Adipocyte (in vitro differentiated cells): ENCODE measurements at regions not wholly inside any gene's neighbourhood (a gene's known extent, or its start where the extent isn't known, plus 50 kb on each side); places are given as distances from the start of the nearest gene placed in this dataset.

Experiments used
- DNase-seq: peaks from one replicate; pipeline ENCODE4 v3.0.0-alpha.2; 2015; ENCODE audit warnings: low read depth
- H3K27me3 ChIP-seq: replicated peaks from 2 replicates; pipeline ENCODE4 v1.7.0; 2013; ENCODE audit warnings: mild to moderate bottlenecking, low read length, moderate library complexity; ENCODE audit not compliant: control insufficient read depth, insufficient read depth
- H3K36me3 ChIP-seq: 2 replicates; pipeline ENCODE4 v1.7.0; 2013; ENCODE audit warnings: low read length, mild to moderate bottlenecking, moderate library complexity; ENCODE audit not compliant: control insufficient read depth, insufficient read depth, severe bottlenecking
- H3K4me1 ChIP-seq: 2 replicates; pipeline ENCODE4 v1.7.0; 2013; ENCODE audit warnings: mild to moderate bottlenecking, low read length, moderate library complexity; ENCODE audit not compliant: control insufficient read depth, insufficient read depth
- H3K4me3 ChIP-seq: 2 replicates; pipeline ENCODE4 v1.7.0; 2013; ENCODE audit warnings: mild to moderate bottlenecking, low read length, moderate library complexity
- H3K9ac ChIP-seq: 2 replicates; pipeline ENCODE4 v1.7.0; 2013; ENCODE audit warnings: mild to moderate bottlenecking, low read length, moderate library complexity
- H3K9me3 ChIP-seq: 2 replicates; pipeline ENCODE4 v1.7.0; 2013; ENCODE audit warnings: mild to moderate bottlenecking, low read length, moderate library complexity; ENCODE audit not compliant: control insufficient read depth

DNA sequence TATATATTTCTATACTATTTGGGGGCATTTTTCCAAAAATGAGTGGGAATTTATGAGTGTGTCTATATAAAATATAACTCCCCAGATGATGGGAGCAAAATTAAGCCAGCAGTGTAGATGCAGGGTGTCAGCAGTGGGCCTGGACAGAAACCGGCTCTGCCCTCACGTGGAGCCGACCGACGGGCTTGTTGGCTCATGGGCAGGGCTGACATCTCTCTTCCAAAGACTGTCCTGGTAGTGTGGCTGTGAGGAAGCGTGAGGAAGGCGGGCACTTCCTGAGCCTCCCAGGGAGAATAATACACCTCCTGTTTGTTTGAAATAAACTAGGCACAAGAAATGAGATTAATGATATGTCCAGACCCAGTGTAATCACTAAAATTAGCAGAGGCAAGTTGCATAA is 206.5 kb downstream of the TEX29 start:
- peaks cover 13% of the 10 kb centered on the region for H3K27me3 ChIP-seq
- no peaks in the 10 kb centered on the region for H3K36me3 ChIP-seq
- H3K4me3 ChIP-seq: no peak overlapping the region
- H3K9me3 ChIP-seq: no peaks in the 10 kb centered on the region
- no peak for DNase-seq
- H3K9ac ChIP-seq: no peak overlapping the region
- peaks cover 3% of the 10 kb centered on the region for H3K4me1 ChIP-seq

DNA sequence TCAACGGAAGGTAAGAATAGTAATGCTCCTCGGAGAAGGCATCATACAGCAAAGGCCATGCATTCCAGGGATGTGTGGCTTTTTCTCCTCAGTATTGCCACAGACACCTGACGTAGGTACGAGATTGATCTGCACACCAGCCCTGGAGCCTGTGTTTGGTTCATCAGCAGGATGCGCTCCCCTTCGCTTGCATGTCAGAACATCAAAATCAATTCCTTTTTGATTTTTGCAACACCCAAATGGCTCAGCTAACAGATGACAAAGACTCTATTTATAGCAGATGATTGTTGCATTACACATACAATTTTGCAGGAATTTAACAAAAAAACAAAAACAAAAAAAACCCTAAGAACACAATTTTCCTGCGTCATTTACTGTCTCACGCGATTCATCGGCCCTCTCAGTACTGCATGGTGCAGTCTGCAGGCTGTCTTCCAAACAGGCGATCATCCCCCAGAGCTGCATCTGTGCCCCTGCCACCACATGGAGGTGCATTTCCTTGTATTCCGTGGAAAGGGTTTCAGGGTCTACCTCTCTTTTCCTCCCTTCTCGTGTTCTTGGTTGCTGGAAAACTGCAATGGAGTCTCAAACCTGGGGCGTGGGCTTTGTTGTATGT is 207.3 kb downstream of the TEX29 start:
- H3K4me3 ChIP-seq: no peak overlapping the region
- no peaks in the 10 kb centered on the region for H3K9me3 ChIP-seq
- no peaks in the 10 kb centered on the region for H3K36me3 ChIP-seq
- peaks cover 20% of the 10 kb centered on the region for H3K27me3 ChIP-seq
- H3K4me1 ChIP-seq: peaks cover 3% of the 10 kb centered on the region
- no peak overlapping the region for H3K9ac ChIP-seq
- no peak for DNase-seq

DNA sequence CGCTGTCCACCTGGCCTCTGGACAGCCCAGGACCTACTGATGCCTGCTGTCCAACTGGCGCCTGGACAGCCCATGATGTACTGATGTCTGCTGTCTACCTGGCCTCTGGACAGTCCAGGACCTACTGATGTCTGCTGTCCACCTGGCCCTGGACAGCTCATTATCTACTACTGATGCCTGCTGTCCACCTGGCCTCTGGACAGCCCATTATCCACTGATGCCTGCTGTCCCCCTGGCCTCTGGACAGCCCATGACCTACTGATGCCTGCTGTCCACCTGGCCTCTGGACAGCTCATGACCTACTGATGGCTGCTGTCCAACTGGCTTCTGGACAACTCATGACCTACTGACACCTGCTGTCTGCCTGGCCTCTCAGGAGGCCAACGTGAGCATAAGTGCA is 208.1 kb downstream of the TEX29 start:
- DNase-seq: no peak
- Histone ChIP-seq H3K27me3 (peaks cover 28% of the 10 kb centered on the region), H3K4me3 (no peak overlapping the region), H3K9me3 (no peaks in the 10 kb centered on the region), H3K4me1 (peaks cover 3% of the 10 kb centered on the region), H3K36me3 (no peaks in the 10 kb centered on the region), H3K9ac (no peak overlapping the region)

DNA sequence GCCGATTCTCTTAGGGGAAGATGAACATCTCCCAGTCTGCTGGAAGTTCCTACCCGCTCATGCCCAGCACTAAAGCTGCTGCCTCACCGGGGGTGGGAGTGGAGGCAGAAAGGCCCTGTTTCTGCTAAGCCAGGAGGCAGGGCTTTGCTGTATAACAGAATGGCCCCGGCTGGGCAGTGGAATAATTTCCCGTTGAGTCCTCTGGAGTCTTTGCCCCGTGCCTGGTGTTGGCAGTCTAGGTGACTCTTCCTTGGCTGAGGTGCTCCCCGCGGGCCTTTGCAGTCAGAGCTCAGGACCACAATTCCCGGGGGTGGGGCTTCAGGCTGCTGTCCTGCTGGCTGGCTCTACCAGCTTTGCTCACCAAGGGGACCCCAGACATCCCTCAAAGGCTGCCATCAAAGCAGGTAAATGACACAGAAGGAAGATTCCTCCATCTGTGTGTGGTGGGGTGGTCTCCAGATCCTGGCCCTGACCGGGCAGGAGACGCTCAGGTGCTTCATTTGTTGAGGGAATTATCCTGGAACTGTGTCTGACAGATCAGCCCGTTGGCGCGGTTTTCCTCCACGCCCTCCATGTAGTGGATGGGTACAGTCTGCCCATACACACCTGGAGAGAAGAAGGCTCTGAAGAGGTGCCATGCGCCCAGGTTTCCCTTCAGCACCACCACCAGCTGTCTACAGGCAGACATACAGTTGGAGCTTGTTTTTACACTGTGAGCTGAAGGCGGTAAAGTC is 209.9 kb downstream of the TEX29 start:
- Histone ChIP-seq H3K27me3 (peaks cover 43% of the 10 kb centered on the region), H3K4me1 (peaks cover 3% of the 10 kb centered on the region), H3K4me3 (no peak overlapping the region), H3K9ac (no peak overlapping the region), H3K36me3 (no peaks in the 10 kb centered on the region), H3K9me3 (no peaks in the 10 kb centered on the region)
- DNase-seq: no peak

DNA sequence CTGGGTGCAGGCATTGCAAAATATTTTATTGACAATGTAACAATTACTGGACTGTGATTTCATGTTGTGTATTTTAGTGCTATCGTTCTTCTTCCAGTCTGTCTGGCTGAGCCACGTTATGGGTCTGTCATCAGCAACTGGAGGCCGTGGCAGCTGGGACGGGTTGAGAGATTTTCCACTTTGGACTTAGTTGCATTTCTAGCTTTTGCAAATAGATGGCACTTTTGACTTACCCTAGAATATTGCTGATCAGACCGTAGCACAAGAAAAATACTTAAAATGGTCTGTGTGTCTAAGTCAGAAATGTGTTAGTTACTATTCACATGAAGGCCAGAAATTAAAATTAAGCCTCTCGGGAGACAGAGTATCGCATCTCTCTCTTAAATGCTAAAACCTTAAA is 211.1 kb downstream of the TEX29 start:
- DNase-seq: peak; percentile 21
- Histone ChIP-seq H3K4me3 (no peak overlapping the region), H3K36me3 (no peaks in the 10 kb centered on the region), H3K4me1 (peaks cover 3% of the 10 kb centered on the region), H3K9me3 (no peaks in the 10 kb centered on the region), H3K27me3 (peaks cover 54% of the 10 kb centered on the region), H3K9ac (no peak overlapping the region)

DNA sequence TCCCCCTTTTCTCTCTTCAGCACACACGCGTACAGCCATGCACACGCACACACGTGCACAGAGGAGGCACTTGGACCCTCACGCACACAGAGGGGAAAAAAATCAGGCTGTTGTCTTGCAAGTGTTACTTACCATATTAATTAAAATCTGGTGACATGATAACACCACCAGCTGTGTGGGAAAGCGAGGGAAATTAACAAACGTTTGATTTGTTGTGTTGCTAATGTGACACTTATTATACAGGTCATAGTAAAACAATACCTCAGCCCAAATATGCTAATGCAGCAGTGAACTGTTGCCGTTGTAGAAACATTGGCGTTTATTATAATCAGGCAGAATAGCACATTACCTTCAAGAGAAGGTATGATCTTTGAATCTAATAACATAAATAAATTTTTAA is 211.7 kb downstream of the TEX29 start:
- H3K36me3 ChIP-seq: no peaks in the 10 kb centered on the region
- H3K4me3 ChIP-seq: no peak overlapping the region
- DNase-seq: no peak
- H3K4me1 ChIP-seq: peaks cover 3% of the 10 kb centered on the region
- H3K9me3 ChIP-seq: no peaks in the 10 kb centered on the region
- peaks cover 59% of the 10 kb centered on the region for H3K27me3 ChIP-seq
- H3K9ac ChIP-seq: no peak overlapping the region

DNA sequence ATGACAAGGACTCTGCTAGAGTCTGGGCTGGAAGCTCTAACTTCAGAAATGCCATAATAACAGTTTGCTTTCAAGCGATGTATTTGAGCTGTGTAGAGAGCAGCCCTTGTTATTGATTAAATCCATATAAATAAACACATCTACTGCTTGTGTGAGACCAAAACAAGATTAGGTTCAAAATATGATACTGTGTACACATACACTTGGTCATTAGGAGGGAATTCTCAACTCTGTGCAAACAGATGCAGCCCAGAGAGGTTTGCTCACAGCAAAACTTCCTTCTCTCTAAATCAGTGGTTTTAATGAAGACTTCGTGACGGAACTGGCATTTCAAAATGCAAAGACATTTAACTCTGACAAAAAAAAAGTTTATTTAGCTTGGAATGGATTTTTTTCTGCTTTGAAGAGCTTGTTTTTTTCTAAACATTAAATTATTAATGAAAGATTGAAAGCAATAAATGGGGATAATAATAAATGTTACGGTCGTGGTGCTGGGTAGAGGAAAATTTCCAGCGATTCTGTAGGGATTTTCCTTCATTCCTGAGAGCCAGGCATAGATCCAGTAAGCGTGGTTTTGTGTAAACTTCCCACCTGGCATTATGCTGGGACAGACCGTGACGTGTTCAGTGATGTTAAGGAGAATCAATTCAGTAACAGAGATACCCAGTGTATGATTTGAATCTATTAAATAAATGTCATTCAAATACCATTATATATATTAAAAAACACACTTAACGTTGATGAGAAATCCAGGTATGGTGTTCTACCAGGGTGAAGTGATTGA is 213.7 kb downstream of the TEX29 start:
- Histone ChIP-seq H3K9ac (no peak overlapping the region), H3K9me3 (no peaks in the 10 kb centered on the region), H3K4me3 (no peak overlapping the region), H3K4me1 (no peaks in the 10 kb centered on the region), H3K27me3 (peaks cover 67% of the 10 kb centered on the region), H3K36me3 (no peaks in the 10 kb centered on the region)
- no peak for DNase-seq

DNA sequence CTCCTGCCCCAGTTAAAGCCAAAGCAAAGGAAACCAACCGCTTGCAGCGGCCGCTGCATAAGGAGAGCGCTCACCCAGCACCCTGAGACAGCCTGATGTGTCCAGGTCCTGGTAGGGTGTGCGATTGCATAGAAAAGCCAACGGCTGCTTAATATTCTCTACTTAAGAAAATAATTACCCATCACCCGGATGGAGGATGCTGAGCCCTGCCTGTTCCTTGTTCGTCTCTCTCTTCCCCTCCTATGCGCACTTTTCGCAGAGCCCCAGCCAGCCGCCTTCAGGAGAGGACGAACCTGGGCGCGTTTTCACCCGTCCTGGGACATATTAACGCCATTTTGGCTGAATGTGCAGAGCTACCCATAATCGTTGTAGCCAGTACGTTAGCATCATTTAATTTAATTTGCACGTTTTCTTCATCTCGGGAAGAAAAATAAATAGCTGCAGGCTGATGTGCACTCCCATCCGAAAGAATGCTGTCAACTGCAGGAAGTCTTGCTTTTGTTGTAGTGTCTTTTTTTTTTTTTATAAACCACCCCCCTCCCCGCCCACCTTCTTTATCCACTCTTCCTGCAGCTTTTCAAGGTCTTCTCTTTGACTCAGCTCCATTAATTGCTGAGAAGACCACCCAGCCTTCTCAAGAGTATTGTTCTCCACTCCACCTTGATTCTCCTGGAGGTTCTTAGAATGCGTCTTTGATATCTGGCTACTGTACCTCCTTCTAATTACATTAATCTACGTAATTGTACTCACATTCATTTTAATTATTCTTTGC is 214.5 kb downstream of the TEX29 start:
- Histone ChIP-seq H3K4me1 (no peaks in the 10 kb centered on the region), H3K27me3 (peaks cover 67% of the 10 kb centered on the region), H3K36me3 (no peaks in the 10 kb centered on the region), H3K9ac (no peak overlapping the region), H3K4me3 (no peak overlapping the region), H3K9me3 (no peaks in the 10 kb centered on the region)
- no peak for DNase-seq

DNA sequence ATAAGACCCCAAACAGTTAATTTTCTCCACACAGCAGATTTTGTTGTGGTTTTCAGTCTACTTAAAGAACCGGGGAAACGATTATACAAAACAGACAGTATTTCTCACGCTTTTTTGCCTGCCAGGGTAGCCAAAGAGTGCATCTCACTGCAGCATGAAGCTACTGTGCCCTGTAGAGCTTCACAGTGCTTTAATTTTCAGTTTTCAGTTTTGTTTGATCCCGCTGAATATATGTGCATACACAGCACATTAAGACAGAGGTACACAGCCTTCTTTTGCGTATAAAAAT is 215.0 kb downstream of the TEX29 start:
- Histone ChIP-seq H3K9me3 (no peaks in the 10 kb centered on the region), H3K27me3 (peaks cover 64% of the 10 kb centered on the region), H3K4me3 (no peak overlapping the region), H3K4me1 (no peaks in the 10 kb centered on the region), H3K36me3 (no peaks in the 10 kb centered on the region), H3K9ac (no peak overlapping the region)
- DNase-seq: no peak

DNA sequence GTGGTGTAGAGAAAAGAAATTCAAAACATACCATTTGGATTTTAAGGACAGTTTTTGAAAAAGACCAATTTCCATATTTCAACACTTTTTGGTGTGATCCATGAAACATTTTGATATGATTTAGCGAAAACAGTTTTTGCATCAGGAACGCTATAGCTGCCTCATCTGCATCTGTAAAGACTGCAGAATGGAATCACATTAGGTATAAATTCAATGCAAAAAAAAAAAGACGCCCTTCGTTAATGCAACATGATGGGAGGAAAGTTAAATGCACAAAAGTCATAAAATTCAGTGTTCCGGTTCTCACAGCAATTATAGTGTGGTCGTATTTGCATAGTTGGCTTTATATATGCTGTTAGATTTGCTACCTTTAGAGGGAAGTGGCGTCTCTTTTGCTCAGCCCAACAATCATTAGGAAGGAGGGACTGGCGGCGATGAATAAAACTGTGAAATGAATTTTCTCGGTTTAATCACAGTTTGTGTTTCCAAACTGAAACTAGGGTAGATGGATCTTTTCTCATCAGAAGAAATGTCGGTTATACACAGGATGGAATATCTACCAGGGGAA is 215.7 kb downstream of the TEX29 start:
- H3K27me3 ChIP-seq: peaks cover 58% of the 10 kb centered on the region
- no peaks in the 10 kb centered on the region for H3K9me3 ChIP-seq
- no peaks in the 10 kb centered on the region for H3K4me1 ChIP-seq
- H3K4me3 ChIP-seq: no peak overlapping the region
- no peak overlapping the region for H3K9ac ChIP-seq
- DNase-seq: no peak
- H3K36me3 ChIP-seq: no peaks in the 10 kb centered on the region
